C4-2B (cell line): ENCODE measurements at regions not wholly inside any gene's neighbourhood (a gene's known extent, or its start where the extent isn't known, plus 50 kb on each side); places are given as distances from the start of the nearest gene placed in this dataset.
"Not testable (repeated sequence)": the region's sequence is repeated elsewhere in the genome, so short reads cannot be mapped to it uniquely, and the experiment has no call there.

Experiments
- CTCF ChIP-seq: fragments of 450-650 bp; conservative IDR thresholded peaks from 2 replicates; pipeline ENCODE4 v1.5.1; 2017; ENCODE audit warnings: mild to moderate bottlenecking
- ZFX ChIP-seq: fragments of 450-650 bp; IDR thresholded peaks from 2 replicates; pipeline ENCODE4 v1.6.1; 2017

DNA sequence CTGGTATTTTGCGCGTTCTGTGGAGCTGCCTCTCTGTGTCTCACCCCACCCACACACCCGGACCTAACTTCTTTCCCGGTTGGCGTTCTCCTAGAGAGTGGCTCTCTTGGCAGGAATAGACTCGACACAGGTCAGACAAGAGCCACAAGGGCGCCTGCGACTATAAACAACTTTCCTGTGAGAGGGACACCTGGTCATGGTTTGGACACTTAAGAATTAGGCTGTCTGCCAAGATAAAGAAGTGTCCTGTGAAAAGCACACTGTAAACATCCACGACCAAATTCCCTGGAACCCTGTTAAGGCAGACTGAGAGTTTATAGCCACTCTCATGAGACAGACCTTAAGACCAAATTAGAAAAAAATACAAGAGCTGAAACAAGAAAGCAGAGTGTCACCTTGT is 192.9 kb upstream of the ATP6AP2 start:
- TF ChIP-seq CTCF, ZFX: not testable (repeated sequence)
